GM10266 (cell line): ENCODE measurements at regions not wholly inside any gene's neighbourhood (a gene's known extent, or its start where the extent isn't known, plus 50 kb on each side); places are given as distances from the start of the nearest gene placed in this dataset.
"Not testable (repeated sequence)": the region's sequence is repeated elsewhere in the genome, so short reads cannot be mapped to it uniquely, and the experiment has no call there.

Experiments used
- DNase-seq: peaks from one replicate; pipeline ENCODE4 v3.0.0; 2012; ENCODE audit errors: extremely low spot score
- CTCF ChIP-seq: IDR thresholded peaks from 2 replicates; pipeline ENCODE4 v1.5.1; 2012; ENCODE audit warnings: mild to moderate bottlenecking, low read depth; ENCODE audit not compliant: control insufficient read depth, insufficient read depth; ENCODE audit errors: missing control alignments

- no peak for TF ChIP-seq CTCF
- DNase-seq: no peak
Measured at GRCh38 chr5:15106530-15107283, 235.1 kb upstream of the ANKH start.

GRCh38 chr5:15105799-15106393, 234.3 kb upstream of the ANKH start:
- TF ChIP-seq CTCF: peak; percentile 68
- peak; percentile 63 for DNase-seq

GRCh38 chr5:15103864-15104263, 232.3 kb upstream of the ANKH start:
- no peak for DNase-seq
- no peak for TF ChIP-seq CTCF

GRCh38 chr5:15103130-15103529, 231.6 kb upstream of the ANKH start:
- no peak for DNase-seq
- TF ChIP-seq CTCF: no peak

GRCh38 chr5:15097552-15097951, 226.0 kb upstream of the ANKH start:
- no peak for DNase-seq
- no peak for TF ChIP-seq CTCF

GRCh38 chr5:15096686-15097085, 225.1 kb upstream of the ANKH start:
- DNase-seq: not testable (repeated sequence)

GRCh38 chr5:15092801-15093200, 221.2 kb upstream of the ANKH start:
- no peak for TF ChIP-seq CTCF
- DNase-seq: no peak
